CD14-positive monocyte (primary cell): ENCODE measurements at regions not wholly inside any gene's neighbourhood (a gene's known extent, or its start where the extent isn't known, plus 50 kb on each side); places are given as distances from the start of the nearest gene placed in this dataset.

Experiments
- DNase-seq, 3 donors: peaks; one replicate each; pipeline ENCODE4 v3.0.0-alpha.2; 2011 to 2022
- H2AFZ ChIP-seq: 2 replicates; pipeline ENCODE4 v1.6.0; 2012; ENCODE audit warnings: mild to moderate bottlenecking, low read depth, low read length, inconsistent platforms; ENCODE audit not compliant: insufficient read depth, poor library complexity, severe bottlenecking
- H3K27ac ChIP-seq, 2 donors: 1 replicate in 1 of 2; 2 replicates in 1 of 2; pipeline ENCODE4 v1.5.1; 2012 to 2013; ENCODE audit warnings: low read length in 2 of 2, control low read depth in 1 of 2, inconsistent platforms in 1 of 2, low read depth in 1 of 2, mild to moderate bottlenecking in 1 of 2
- H3K27me3 ChIP-seq, 2 donors: one replicate each; pipeline versions ENCODE4 v1.6.0 to v1.6.1; 2011 to 2013; ENCODE audit warnings: low read length in 2 of 2; ENCODE audit not compliant: control insufficient read depth in 2 of 2, insufficient read depth in 2 of 2
- H3K36me3 ChIP-seq, 2 donors: replicated peaks in 1 of 2; 1 replicate in 1 of 2; 2 replicates in 1 of 2; pipeline versions ENCODE4 v1.5.1 to v1.6.1; 2012 to 2013; ENCODE audit warnings: low read length in 2 of 2, control low read depth in 1 of 2, inconsistent platforms in 1 of 2, mild to moderate bottlenecking in 1 of 2; ENCODE audit not compliant: insufficient read depth in 2 of 2, control insufficient read depth in 1 of 2
- H3K4me1 ChIP-seq, 2 donors: 1 replicate in 1 of 2; 2 replicates in 1 of 2; pipeline versions ENCODE4 v1.5.1 to v1.6.1; 2012 to 2013; ENCODE audit warnings: low read length in 2 of 2, control low read depth in 1 of 2, inconsistent platforms in 1 of 2, mild to moderate bottlenecking in 1 of 2, moderate library complexity in 1 of 2; ENCODE audit not compliant: insufficient read depth in 2 of 2, control insufficient read depth in 1 of 2
- H3K4me2 ChIP-seq: replicated peaks from 2 replicates; pipeline ENCODE3; 2012; ENCODE audit warnings: low read length, moderate library complexity, mild to moderate bottlenecking; ENCODE audit not compliant: poor library complexity, severe bottlenecking; ENCODE audit errors: extremely low read depth
- H3K4me3 ChIP-seq, 3 experiments: fragments of 200-600 bp in 1 of 3; sonication (generic) in 1 of 3; replicated peaks in 1 of 3; 1 replicate in 2 of 3; 2 replicates in 1 of 3; pipeline ENCODE4 v1.5.1; 2011 to 2013; ENCODE audit warnings: low read length in 3 of 3, mild to moderate bottlenecking in 3 of 3, control low read depth in 2 of 3, low read depth in 2 of 3, inconsistent platforms in 1 of 3, moderate library complexity in 1 of 3
- H3K79me2 ChIP-seq: 2 replicates; pipeline ENCODE4 v1.6.0; 2012; ENCODE audit warnings: mild to moderate bottlenecking, control low read depth, inconsistent platforms, low read length, moderate library complexity; ENCODE audit not compliant: insufficient read depth
- H3K9ac ChIP-seq: 2 replicates; pipeline ENCODE4 v1.6.0; 2017; ENCODE audit warnings: low read length, mild to moderate bottlenecking; ENCODE audit not compliant: insufficient read depth, poor library complexity, severe bottlenecking
- H3K9me3 ChIP-seq, 2 donors: replicated peaks in 1 of 2; 1 replicate in 1 of 2; 2 replicates in 1 of 2; pipeline versions ENCODE4 v1.5.1 to v1.6.1; 2012 to 2013; ENCODE audit warnings: low read length in 2 of 2, control low read depth in 1 of 2; ENCODE audit not compliant: control insufficient read depth in 1 of 2, insufficient read depth in 1 of 2
- H4K20me1 ChIP-seq: 2 replicates; pipeline ENCODE4 v1.6.0; 2012; ENCODE audit warnings: mild to moderate bottlenecking, low read length, control low read depth, moderate library complexity; ENCODE audit not compliant: insufficient read depth
- H3K27ac Mint-ChIP-seq, 7 donors: one replicate each; pipeline ENCODE4 v1.8.0; 2020; ENCODE audit warnings: mild to moderate bottlenecking in 7 of 7, mixed read lengths in 7 of 7, moderate library complexity in 6 of 7, inconsistent platforms in 2 of 7
- H3K27me3 Mint-ChIP-seq, 3 donors: one replicate each; pipeline ENCODE4 v1.8.0; 2021 to 2022; ENCODE audit warnings: low read depth in 3 of 3, mild to moderate bottlenecking in 3 of 3, mixed read lengths in 3 of 3, moderate library complexity in 3 of 3, inconsistent platforms in 1 of 3
- H3K36me3 Mint-ChIP-seq, 2 donors: one replicate each; pipeline ENCODE4 v1.8.0; 2020; ENCODE audit warnings: mixed read lengths in 2 of 2, inconsistent platforms in 1 of 2, mild to moderate bottlenecking in 1 of 2
- H3K4me1 Mint-ChIP-seq: one replicate; pipeline ENCODE4 v1.8.0; 2020; ENCODE audit warnings: mild to moderate bottlenecking, mixed read lengths
- H3K4me3 Mint-ChIP-seq, 2 donors: one replicate each; pipeline ENCODE4 v1.8.0; 2020; ENCODE audit warnings: mild to moderate bottlenecking in 2 of 2, mixed read lengths in 2 of 2, moderate library complexity in 1 of 2
- H3K9me3 Mint-ChIP-seq, 7 donors: one replicate each; pipeline ENCODE4 v1.8.0; 2020 to 2022; ENCODE audit warnings: mixed read lengths in 7 of 7, mild to moderate bottlenecking in 6 of 7, moderate library complexity in 6 of 7, inconsistent platforms in 2 of 7
- WGBS: methylation state at CpG from one replicate; pipeline ENCODE4 v1.1.5; 2013; ENCODE audit warnings: missing lambda C conversion rate; ENCODE audit not compliant: insufficient coverage; 5-methylcytosine and 5-hydroxymethylcytosine counted together
- intact Hi-C, 2 donors: fragments of 100-400 bp; cut with micrococcal nuclease; formaldehyde crosslinking; loops; one replicate each; pipeline versions ENCODE4 v1.15.0 to v1.15.1; 2023
- TF ChIP-seq, protein P1 (sequence below): fragments of 200-600 bp; IDR thresholded peaks from one replicate; pipeline ENCODE4 v1.8.0; 2022; ENCODE audit warnings: antibody characterized with exemption, mild to moderate bottlenecking

DNA sequence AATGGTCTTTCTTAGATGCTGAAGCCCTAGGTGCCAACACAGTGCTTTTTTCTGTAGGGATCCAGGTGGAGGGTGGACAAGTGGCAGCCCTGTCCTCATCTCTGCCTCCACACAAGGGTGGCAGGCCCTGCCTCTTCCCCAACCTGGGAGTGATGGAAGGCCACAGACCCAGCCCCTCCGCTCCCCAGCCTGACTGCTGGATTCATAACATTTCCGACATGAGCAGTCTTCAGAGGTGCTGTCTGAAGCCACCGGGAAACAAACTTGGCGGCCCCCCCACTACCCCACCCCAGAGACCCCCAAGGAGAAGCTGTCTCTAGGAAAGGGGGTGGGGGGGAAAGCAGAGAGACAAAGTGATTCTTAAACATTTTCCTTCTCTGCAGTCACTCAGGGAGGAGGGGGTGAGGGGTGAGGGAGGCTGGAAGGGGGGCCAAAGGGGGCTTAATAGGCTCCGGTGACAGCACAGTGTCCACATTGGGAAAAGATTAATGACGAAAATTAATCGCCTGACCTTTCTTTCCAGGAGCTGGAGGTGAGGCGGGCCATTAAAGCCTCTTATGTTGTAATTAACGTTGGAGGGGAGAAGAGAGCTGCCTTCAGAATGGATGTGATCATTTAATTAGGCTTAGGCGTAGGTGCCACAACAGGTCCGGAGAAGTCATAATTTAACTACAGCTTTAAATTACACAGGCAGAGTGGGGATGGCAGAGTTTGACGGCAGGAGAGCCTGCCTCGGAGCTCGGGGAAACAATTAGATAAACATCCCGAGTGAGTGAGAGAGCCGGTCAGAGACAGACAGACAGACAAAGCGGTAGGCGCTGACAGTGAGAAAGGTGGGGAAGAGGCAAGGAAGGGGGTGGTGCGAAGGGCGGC lies 76.8 kb upstream of the FOXP4 start:
- Histone ChIP-seq H3K4me3 (no peak overlapping the region), H3K27me3 (peaks cover 20 to 54% of the 10 kb centered on the region in 2 donors), H2AFZ (no peak overlapping the region), H3K36me3 (no peaks in the 10 kb centered on the region), H3K4me1 (peaks cover 3 to 17% of the 10 kb centered on the region in 2 donors), H3K27ac (no peak overlapping the region), H4K20me1 (no peaks in the 10 kb centered on the region), H3K4me2 (no peak overlapping the region), H3K9ac (no peak overlapping the region), H3K9me3 (no peaks in the 10 kb centered on the region), H3K79me2 (no peaks in the 10 kb centered on the region)
- Mint-ChIP-seq H3K27me3 (peaks cover 44 to 67% (median 64%) of the 10 kb centered on the region in 3 donors), H3K4me3 (peak overlapping the region; percentile 47 to 88), H3K9me3 (peaks cover 0 to 17% (median 0%) of the 10 kb centered on the region in 7 donors), H3K36me3 (no peaks in the 10 kb centered on the region), H3K27ac (peak overlapping the region in 1 of 7 donors; percentile 11), H3K4me1 (peaks cover 12% of the 10 kb centered on the region)
- WGBS: 57% methylated on average over 11 of the region's 20 CpGs
- intact Hi-C loops: no loop called here
- TF ChIP-seq, protein P1, sequence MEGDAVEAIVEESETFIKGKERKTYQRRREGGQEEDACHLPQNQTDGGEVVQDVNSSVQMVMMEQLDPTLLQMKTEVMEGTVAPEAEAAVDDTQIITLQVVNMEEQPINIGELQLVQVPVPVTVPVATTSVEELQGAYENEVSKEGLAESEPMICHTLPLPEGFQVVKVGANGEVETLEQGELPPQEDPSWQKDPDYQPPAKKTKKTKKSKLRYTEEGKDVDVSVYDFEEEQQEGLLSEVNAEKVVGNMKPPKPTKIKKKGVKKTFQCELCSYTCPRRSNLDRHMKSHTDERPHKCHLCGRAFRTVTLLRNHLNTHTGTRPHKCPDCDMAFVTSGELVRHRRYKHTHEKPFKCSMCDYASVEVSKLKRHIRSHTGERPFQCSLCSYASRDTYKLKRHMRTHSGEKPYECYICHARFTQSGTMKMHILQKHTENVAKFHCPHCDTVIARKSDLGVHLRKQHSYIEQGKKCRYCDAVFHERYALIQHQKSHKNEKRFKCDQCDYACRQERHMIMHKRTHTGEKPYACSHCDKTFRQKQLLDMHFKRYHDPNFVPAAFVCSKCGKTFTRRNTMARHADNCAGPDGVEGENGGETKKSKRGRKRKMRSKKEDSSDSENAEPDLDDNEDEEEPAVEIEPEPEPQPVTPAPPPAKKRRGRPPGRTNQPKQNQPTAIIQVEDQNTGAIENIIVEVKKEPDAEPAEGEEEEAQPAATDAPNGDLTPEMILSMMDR: no peak
- DNase-seq: no peak

DNA sequence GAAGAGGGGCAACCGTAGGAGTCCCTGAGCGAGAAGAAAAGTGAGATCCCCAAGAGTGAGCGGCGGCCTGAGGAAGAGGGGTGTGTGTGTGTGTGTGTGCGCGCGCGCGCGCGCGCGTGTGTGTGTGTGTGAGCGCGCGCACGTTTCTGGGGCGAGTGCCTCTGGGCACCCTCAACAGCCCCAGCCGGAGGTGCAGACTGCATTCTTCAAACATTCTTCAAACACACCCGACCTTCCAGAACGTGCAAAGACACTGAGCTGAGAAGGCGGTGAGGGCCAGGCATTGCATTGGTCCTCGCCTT lies 76.2 kb upstream of the FOXP4 start:
- Histone ChIP-seq H3K4me1 (peaks cover 3 to 17% of the 10 kb centered on the region in 2 donors), H2AFZ (no peak overlapping the region), H3K79me2 (no peaks in the 10 kb centered on the region), H3K27ac (no peak overlapping the region), H3K9ac (no peak overlapping the region), H3K9me3 (no peaks in the 10 kb centered on the region), H4K20me1 (no peaks in the 10 kb centered on the region), H3K36me3 (no peaks in the 10 kb centered on the region), H3K4me2 (peak overlapping the region; percentile 11), H3K4me3 (no peak overlapping the region), H3K27me3 (peaks cover 20 to 54% of the 10 kb centered on the region in 2 donors)
- Mint-ChIP-seq H3K27ac (peak overlapping the region in 1 of 7 donors; percentile 11), H3K9me3 (peaks cover 0 to 17% (median 0%) of the 10 kb centered on the region in 7 donors), H3K36me3 (no peaks in the 10 kb centered on the region), H3K4me1 (peaks cover 12% of the 10 kb centered on the region), H3K4me3 (peak overlapping the region; percentile 47 to 88), H3K27me3 (peaks cover 42 to 65% (median 62%) of the 10 kb centered on the region in 3 donors)
- WGBS: 3% methylated on average over 5 of the region's 23 CpGs
- TF ChIP-seq, protein P1: no peak
- intact Hi-C loops: no loop called here
- no peak for DNase-seq
